ENCODE measurements at regions not wholly inside any gene's neighbourhood (a gene's known extent, or its start where the extent isn't known, plus 50 kb on each side); places are given as distances from the start of the nearest gene placed in this dataset.
"Not testable (repeated sequence)": the region's sequence is repeated elsewhere in the genome, so short reads cannot be mapped to it uniquely, and the experiment has no call there.

- H3K27ac ChIP-seq = no peak overlapping the region
- TF ChIP-seq ZFX (IDR thresholded peaks at IDR 0.05) = no peak
- no peak for TF ChIP-seq CTCF (conservative IDR thresholded peaks at IDR 0.05)
Measured at GRCh38 chrX:13220916-13221315, 98.9 kb downstream of the ATXN3L start.

GRCh38 chrX:13219991-13220764 lies 99.7 kb downstream of the ATXN3L start:
- TF ChIP-seq ZFX (IDR thresholded peaks at IDR 0.05) (no peak), CTCF (conservative IDR thresholded peaks at IDR 0.05) (no peak)
- H3K27ac ChIP-seq = no peak overlapping the region

- TF ChIP-seq ZFX (IDR thresholded peaks at IDR 0.05) = no peak
- TF ChIP-seq CTCF (conservative IDR thresholded peaks at IDR 0.05) = no peak
- no peak overlapping the region for H3K27ac ChIP-seq
Measured at GRCh38 chrX:13218758-13219157, 101.1 kb downstream of the ATXN3L start.

- no peak overlapping the region for H3K27ac ChIP-seq
- TF ChIP-seq ZFX (IDR thresholded peaks at IDR 0.05) (no peak), CTCF (conservative IDR thresholded peaks at IDR 0.05) (no peak)
Measured at GRCh38 chrX:13216139-13216538, 103.7 kb downstream of the ATXN3L start.

- TF ChIP-seq CTCF (conservative IDR thresholded peaks at IDR 0.05) (no peak), ZFX (IDR thresholded peaks at IDR 0.05) (no peak)
- no peak overlapping the region for H3K27ac ChIP-seq
Measured at GRCh38 chrX:13215729-13216128, 104.1 kb downstream of the ATXN3L start.

GRCh38 chrX:13212191-13212651 lies 107.6 kb downstream of the ATXN3L start:
- TF ChIP-seq ZFX (IDR thresholded peaks at IDR 0.05) (no peak), CTCF (conservative IDR thresholded peaks at IDR 0.05) (no peak)

GRCh38 chrX:13210142-13210541 lies 109.7 kb downstream of the ATXN3L start:
- not testable (repeated sequence) for H3K27ac ChIP-seq

More at GRCh38 chrX:13212191-13212651, 107.6 kb downstream of the ATXN3L start:
- H3K27ac ChIP-seq = no peak overlapping the region

- H3K27ac ChIP-seq = not testable (repeated sequence)
Measured at GRCh38 chrX:13209704-13210103, 110.1 kb downstream of the ATXN3L start.
